Sciatic nerve (tissue), 2 donors: ENCODE measurements at regions not wholly inside any gene's neighbourhood (a gene's known extent, or its start where the extent isn't known, plus 50 kb on each side); places are given as distances from the start of the nearest gene placed in this dataset.
A peak's percentile ranks its signal among the peaks of the same experiment; 100 is the strongest.
"Not testable (repeated sequence)": the region's sequence is repeated elsewhere in the genome, so short reads cannot be mapped to it uniquely, and the experiment has no call there.

ENCODE experiments used
- ATAC-seq: fragments of 200-7000 bp; cut with Tn5 transposase; one replicate; pipeline ENCODE4 v1.9.1; 2020; ENCODE audit warnings: mild to moderate bottlenecking, moderate library complexity
- DNase-seq: peaks from one replicate; pipeline ENCODE4 v3.0.0-alpha.2; 2020; ENCODE audit warnings: low spot score
- intact Hi-C: fragments of 100-400 bp; cut with DNase I; formaldehyde crosslinking; loops from one replicate; pipeline ENCODE4 v1.14.2; 2022
- donor health status: DM: no; HTN: no; CAD: no.
- donor health status: DM: no; HTN: no; CAD: no.

DNA sequence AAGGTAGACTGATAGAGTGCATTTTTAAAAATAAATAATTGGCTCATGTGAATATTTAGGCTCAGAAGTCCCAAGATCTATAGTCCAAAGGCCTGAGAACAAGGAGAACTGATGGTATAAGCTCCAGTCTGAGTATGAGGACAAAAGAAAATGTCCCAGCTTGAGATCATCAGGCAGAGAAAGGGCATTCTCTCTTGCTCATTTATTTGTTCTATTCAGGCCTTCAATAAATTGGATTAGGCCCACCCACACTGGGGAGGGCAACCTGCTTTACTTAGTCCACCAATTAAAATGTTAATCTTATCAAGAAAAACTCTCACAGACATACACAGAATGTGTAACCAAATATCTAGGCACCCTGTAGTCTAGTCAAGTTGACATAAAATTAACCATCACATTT, 644.4 kb upstream of the MDGA2 start:
- intact Hi-C loops, result no loop called here
- DNase-seq, result no peak
- ATAC-seq, result no peak

DNA sequence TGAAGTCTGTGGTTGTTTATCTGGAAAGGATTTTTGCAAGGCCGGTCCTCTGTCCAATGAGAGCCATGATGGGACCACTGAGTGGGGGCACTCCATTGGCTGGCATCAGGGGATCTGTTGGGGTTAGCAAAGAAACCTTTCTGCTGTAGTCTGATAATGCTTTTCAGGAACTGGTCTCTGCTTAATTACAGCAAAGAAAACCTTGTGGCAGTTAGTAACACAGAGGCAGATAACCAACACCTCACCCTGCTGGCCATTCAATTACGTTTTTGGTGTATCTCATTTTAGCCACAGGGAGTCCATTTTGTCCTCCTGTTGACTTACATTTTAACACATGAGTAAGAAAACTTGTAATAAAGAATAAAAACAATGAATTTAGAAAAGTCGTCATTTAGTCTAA, 629.3 kb upstream of the MDGA2 start:
- ATAC-seq (no peak), DNase-seq (no peak)
- intact Hi-C loops, result no loop called here

DNA sequence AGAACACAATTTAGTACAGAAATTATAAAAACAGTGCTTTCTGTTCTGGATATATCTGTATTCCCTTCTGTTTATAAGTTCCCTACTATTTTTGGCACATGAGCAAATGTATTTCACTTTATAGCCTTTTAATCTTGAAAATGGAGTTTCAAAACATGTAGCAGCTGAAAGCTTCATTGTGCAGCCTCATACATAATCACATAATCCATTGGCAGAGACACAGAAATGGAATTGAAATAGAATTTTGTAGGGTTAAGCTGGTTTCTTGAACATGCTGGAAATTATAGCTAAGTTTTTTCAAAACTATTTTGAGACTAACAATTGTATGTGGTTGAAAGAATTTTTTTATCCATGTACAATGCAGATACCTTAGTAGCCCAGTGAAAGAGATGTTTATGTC, 614.3 kb upstream of the MDGA2 start:
- no peak for DNase-seq
- no peak for ATAC-seq
- intact Hi-C loops, result no loop called here

DNA sequence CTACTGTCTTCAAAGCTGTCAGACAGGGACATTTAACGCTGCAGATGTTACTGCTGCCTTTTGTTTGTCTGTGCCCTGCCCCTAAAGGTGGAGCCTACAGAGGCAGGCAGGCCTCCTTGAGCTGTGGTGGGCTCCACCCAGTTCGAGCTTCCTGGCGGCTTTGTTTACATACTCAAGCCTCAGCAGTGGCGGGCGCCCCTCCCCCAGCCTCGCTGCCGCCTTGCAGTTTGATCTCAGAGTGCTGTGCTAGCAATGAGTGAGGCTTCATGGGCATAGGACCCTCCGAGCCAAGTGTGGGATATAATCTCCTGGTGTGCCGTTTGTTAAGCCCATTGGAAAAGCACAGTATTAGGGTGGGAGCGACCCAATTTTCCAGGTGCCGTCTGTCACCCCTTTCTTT, 609.8 kb upstream of the MDGA2 start:
- intact Hi-C loops, ATAC-seq, DNase-seq: not testable (repeated sequence)

DNA sequence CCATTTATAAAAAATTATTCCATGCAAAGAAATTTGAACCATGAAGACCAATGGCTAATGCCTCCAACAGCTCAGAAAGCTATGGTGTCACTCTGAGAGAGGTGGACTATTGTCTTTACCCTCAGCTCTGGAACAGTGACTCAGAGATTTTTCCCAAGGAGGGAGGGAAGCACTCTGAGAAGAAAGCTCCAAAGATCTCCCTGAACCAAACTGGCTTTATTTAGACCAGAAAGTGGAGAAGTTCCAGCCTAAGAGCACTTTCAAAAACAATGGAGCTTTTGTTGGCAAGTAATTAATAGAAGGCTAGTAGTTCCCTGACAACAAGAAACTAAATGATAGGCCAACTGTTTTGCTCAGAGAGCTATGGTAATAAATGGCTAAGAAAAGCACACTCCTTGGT, 599.9 kb upstream of the MDGA2 start:
- intact Hi-C loops, result no loop called here
- DNase-seq, result no peak
- peak; percentile 62 for ATAC-seq

DNA sequence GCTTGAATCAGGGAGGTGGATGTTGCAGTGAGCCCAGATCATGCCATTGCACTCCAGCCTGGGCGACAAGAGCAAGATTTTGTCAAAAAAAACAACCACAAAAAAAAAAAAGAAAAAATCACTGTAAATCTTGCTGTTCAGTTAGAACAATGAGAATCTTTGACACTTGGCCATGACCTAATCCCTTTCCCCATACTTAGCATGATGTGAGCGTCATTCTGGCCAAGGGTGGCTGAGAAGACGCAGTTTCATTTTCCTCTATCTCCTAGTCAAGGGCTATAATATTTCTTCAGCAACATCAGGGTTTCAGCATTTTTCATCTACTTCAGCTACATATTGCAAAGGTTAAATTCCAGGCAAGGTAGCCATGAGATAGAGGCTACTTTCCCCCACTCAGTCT, 599.4 kb upstream of the MDGA2 start:
- no peak for ATAC-seq
- DNase-seq, result no peak
- intact Hi-C loops, result no loop called here

DNA sequence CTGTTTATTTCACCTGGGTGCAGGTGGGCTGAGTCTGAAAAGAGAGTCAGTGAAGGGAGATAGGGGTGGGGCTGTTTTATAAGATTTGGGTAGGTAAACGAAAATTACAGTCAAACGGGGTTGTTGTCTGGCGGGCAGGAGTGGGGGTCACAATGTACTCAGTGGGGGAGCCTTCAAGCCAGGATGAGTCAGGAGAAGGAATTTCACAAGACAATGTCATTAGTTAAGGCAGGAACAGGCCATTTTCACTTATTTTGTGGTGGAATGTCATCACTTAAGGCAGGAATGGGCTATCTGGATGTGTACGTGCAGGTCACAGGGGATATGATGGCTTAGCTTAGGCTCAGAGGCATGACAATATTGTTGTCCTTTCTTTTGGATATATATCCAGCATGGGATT, 592.5 kb upstream of the MDGA2 start:
- DNase-seq, intact Hi-C loops, ATAC-seq: not testable (repeated sequence)

DNA sequence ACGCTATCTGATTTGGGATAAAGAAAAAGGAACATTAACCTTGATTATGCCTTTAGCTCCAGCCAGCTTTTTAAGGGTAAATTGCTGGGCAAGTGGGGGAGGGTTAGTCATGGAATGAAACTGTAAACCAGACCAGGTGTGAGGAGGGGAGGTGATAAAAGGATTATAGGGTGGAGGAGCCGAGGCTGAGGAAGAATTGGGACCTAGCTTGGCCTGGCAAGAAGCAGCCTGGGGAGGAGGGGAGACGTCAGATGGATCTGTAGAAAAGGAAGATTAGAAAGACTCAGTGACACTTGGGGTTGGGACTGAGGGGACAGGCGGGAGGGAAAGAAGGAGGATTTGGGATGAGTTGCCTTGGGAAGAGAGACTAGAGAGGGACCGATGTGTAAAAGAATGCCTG, 590.8 kb upstream of the MDGA2 start:
- DNase-seq, ATAC-seq, intact Hi-C loops: not testable (repeated sequence)

DNA sequence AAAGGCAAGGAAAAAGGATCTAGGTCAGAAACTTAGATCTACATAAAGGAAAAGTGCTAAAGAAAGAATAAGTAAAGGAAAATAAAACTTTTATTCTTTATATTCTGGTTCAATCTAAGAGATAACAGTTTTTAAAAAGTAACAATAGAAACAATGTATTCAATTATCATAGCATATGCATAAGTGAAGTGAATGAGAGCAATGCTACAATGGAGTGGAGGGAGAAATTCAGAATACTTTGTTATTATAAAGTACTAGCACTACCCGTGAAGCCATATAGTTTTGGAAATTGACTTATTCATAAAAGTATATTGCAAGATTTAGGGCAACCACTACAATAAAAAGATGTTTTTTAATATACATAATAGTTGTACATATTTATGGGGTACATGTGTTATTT, 586.0 kb upstream of the MDGA2 start:
- DNase-seq, result no peak

DNA sequence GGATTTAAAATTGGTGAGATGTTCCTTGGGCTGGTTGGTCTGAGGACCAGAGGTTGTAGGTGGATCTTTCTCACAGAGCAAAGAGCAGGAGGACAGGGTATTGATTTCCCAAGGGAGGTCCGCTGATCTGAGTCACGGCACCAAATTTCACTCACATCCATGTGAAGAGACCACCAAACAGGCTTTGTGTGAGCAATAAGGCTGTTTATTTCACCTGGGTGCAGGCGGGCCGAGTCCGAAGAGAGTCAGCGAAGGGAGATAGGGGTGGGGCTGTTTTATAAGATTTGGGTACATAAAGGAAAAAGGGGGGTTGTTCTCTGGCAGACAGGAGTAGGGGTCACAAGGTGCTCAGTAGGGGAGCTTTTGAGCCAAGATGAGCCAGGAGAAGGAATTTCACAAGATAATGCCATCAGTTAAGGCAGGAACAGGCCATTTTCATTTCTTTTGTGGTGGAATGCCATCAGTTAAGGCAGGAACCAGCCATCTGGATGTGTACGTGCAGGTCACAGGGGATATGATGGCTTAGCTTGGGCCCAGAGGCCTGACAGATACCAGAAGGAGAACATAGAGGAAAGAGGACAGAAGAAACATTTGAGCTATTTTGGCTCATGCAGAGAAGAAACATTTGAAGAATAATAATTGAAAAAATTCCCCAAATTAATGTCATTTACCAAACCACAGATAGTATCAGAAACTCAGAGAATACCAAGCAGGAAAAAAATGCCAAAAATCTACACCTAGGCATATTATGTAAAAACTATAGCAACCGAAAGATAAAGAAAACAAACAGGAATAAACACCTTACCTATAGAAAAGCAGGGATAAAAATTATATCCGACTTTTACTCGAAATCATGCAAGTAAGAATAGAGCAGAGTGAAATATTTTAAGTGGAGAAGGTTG, 585.2 kb upstream of the MDGA2 start:
- ATAC-seq, intact Hi-C loops, DNase-seq: not testable (repeated sequence)

More for the DNA sequence above, 586.0 kb upstream of the MDGA2 start:
- no peak for ATAC-seq
- intact Hi-C loops, result no loop called here

DNA sequence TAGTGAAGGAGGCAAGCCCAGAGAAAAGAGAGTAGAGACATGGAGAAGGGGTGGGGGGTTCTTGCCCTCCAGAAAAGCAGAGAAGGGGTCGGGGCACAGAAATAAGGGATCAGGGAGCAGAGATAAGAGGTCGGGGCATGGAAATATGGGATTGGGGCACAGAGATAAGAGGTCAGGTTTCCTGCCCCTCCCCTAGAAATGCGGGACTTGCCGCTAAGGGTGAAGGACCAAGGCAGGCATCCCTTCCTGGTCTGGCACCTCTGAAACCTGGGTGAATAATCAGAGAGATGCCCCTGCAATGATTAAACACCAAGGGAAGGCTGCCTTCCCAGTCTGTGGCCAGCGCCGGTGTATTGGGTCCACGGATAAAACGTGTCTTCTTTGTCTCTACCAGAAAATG, 584.5 kb upstream of the MDGA2 start:
- intact Hi-C loops, ATAC-seq, DNase-seq: not testable (repeated sequence)

DNA sequence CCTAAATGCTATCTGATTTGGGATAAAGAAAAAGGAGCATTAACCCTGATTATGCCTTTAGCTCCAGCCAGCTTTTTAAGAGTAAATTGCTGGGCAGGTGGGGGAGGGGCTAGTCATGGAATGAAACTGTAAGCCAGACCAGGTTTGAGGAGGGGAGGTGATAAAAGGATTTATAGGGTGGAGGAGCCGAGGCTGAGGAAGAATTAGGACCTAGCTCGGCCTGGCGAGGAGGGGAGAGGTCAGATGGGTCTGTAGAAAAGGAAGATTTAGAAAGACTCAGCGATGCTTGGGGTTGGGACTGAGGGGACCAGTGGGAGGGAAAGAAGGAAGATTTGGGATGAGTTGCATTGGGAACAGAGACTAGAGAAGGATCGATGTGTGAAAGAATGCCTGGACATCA, 583.8 kb upstream of the MDGA2 start:
- intact Hi-C loops, result not testable (repeated sequence)

DNA sequence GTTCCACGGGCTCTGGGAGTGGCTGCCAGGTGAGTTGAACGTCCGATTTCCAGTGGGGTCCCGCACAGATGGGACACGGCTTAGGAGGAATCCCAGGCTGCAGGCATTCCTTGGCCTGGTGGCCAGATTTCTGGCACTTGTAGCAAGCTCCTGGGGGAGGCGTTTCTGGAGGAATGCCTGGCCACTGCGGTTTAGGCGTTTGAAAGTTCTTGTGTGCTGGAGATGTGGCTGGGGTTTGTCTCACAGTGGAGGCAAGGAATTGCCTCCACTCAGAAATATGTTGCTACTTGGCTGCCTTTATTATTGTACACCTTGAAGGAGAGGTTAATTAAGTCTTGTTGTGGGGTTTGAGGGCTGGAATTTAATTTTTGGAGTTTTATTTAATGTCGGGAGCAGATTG, 583.3 kb upstream of the MDGA2 start:
- DNase-seq, ATAC-seq, intact Hi-C loops: not testable (repeated sequence)

More for the DNA sequence above, 583.8 kb upstream of the MDGA2 start:
- not testable (repeated sequence) for DNase-seq, ATAC-seq

DNA sequence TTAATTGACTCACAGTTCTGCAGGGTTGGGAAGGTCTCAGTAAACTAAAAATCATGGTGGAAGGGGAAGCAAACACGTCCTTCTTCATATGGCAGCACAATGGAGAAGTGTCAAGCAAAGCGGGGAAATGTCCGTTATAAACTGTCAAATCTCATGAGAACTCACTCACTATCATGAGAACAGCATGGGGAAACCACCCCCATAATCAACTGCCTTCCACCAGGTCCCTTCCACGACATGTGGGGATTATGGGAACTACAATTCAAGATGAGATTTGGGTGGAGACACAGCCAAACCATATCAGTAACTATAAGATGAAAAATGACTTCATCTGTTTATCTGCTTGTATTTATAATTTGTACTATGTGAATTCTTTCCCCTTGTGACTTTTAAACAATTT, 577.6 kb upstream of the MDGA2 start:
- no peak for ATAC-seq
- DNase-seq, result no peak
- intact Hi-C loops, result no loop called here

DNA sequence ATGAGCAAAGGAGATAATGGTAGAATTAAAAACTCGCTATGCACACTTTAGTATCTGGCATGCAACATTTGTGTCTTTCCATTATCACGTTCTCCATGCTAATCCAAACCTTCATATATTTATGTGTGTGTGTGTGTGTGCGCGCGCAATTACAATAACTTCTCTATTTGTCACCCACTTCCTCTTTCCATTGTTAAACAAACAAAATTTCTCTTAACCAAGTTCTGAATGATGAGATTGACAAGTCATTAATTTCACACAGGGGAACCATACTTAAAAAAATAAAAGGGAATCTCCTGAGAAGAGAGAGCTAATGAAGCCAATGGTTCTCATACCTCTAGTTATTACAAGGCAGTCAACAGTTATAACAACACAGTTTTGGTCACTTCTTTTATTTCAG, 575.9 kb upstream of the MDGA2 start:
- ATAC-seq (no peak), DNase-seq (no peak)
- intact Hi-C loops, result no loop called here

DNA sequence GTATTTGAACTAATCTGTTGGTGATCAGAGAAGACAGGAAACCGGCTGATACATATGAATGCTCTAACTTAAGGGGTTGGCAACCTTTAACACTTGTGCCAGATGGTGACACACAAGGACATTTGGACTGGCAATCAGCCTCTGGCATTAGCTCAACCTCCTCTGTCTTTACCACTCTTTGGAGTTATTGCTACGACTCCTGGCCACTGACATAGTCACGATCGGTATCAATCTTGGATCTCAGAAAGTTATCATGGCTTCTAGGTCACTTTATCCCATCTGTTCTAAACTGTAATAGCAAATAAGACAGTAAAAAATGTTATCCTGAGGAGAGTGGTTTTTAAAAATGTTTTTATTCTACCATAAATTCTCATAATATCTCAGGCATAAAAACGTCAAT, 575.2 kb upstream of the MDGA2 start:
- intact Hi-C loops, result no loop called here
- DNase-seq (no peak), ATAC-seq (no peak)

DNA sequence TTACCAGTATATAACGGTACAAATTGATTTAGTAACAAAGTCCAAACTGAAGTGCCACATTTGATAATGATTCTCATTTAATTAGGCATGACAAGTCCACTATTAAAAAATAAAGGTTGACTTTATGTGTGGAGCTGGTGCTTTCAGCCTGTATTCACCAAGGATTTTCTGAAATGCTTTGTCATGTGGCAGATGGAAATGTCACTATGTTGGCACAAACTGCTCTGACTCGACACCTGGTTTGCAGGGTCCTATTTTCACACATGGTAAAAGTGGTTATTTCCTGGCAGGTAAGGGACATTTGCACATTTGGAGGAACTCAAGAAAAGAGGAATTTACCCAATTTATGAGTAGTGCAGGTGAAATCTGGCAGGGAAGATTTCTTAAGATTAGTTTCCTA, 572.6 kb upstream of the MDGA2 start:
- intact Hi-C loops, result no loop called here
- no peak for DNase-seq
- no peak for ATAC-seq

DNA sequence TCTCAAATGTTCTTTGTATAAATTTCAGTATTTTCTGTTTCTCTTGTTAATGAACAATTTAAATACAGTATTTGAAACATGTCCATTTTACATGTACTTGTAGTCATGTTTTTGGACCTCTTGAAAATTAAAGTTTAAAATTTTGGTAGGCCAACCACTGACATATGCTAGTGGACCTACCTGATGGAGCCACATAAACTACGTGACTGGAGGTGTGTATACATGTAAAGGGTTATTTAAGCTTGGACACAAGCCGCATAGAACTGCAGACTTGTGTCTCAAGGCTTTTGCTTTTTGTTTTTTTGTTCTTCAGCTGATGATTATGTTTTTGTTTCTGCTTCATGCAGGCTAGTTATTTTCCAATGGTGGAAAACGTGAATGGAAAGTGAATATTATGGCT, 568.5 kb upstream of the MDGA2 start:
- DNase-seq, result no peak
- intact Hi-C loops, result no loop called here
- ATAC-seq, result no peak

DNA sequence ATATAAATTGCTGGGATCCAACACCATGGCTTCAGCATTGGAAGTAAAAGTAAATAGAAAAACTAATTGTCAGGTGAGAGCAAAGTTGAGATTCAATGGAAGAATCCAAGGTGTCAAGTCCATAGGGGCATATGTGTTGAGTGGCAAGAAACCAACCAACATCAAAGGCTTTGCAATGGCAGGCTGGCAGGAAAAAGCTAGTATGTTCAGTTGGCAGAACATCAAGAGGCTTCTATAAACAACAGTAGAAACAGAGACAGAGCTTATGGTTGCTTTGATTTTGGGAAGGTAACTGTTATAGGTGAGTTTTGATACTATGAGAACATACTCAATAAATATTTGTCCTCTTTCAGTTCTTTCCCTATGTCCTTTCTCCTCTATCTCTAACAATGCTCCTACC, 553.7 kb upstream of the MDGA2 start:
- DNase-seq, result no peak
- no peak for ATAC-seq
- intact Hi-C loops, result no loop called here

DNA sequence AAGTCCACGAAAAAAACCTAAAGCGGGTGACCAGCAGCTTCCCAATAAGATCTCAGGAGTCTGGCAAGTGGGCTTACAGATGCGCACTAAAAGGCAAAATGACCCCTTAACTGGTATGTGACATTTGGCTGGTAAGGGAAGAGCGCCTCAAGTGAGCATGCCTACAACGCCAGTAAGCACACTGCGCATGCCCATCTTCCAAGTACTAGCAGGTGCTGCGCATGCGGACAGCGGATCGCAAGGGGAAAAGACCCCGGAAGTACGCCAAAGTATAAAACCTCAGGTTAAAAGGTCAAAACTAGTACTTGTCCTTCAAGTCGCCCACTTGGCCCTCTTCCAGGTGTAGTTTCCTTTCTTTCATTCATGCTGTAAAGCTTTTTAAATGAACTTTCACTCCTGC, 518.5 kb upstream of the MDGA2 start:
- ATAC-seq, result no peak
- intact Hi-C loops, result no loop called here
- DNase-seq, result no peak

DNA sequence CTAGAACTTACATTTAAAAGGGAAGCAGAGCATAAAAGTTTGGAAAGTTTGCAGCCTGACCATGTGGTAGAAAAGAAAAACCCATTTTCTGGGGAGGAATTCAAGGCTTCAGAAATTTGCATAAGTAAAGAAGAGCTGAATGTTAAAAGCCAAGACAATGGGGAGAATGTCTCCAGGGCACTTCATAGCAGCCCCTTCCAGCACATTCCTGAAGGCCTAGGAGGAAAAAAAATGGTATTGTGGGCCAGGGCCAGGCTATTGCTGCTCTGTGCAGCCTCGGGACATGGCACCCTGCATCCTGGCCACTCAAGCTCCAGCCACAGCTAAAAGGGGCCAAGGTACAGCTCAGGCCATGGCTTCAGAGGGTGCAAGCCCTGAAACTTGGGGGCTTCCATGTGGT, 474.2 kb upstream of the MDGA2 start:
- ATAC-seq, DNase-seq, intact Hi-C loops: not testable (repeated sequence)
